Upper lobe of left lung (tissue), 6 donors: ENCODE measurements at regions not wholly inside any gene's neighbourhood (a gene's known extent, or its start where the extent isn't known, plus 50 kb on each side); places are given as distances from the start of the nearest gene placed in this dataset.

Experiments
- ATAC-seq, 2 donors: fragments of 200-7000 bp; cut with Tn5 transposase; one replicate each; pipeline ENCODE4 v1.9.1; 2022; ENCODE audit warnings: mild to moderate bottlenecking in 2 of 2, moderate library complexity in 2 of 2; ENCODE audit not compliant: low FRiP score in 2 of 2
- DNase-seq, 2 donors: peaks; one replicate each; pipeline ENCODE4 v3.0.0-alpha.2; 2019 to 2020
- H3K27ac ChIP-seq, 4 donors: fragments of 200-600 bp; sonication (generic); one replicate each; pipeline ENCODE4 v1.5.1; 2016 to 2019
- H3K27me3 ChIP-seq, 4 donors: fragments of 200-600 bp; sonication (generic); one replicate each; pipeline ENCODE4 v1.5.1; 2017 to 2019
- H3K36me3 ChIP-seq, 4 donors: fragments of 200-600 bp; sonication (generic); one replicate each; pipeline ENCODE4 v1.5.1; 2016 to 2019
- H3K4me1 ChIP-seq, 4 donors: fragments of 200-600 bp; sonication (generic); one replicate each; pipeline ENCODE4 v1.5.1; 2018 to 2019
- H3K4me3 ChIP-seq, 4 donors: fragments of 200-600 bp; sonication (generic); one replicate each; pipeline ENCODE4 v1.5.1; 2017 to 2019; ENCODE audit warnings: mild to moderate bottlenecking in 2 of 4, moderate library complexity in 1 of 4
- H3K9me3 ChIP-seq, 4 donors: fragments of 200-600 bp; sonication (generic); one replicate each; pipeline ENCODE4 v1.5.1; 2018 to 2019
- CTCF ChIP-seq, 6 experiments: fragments of 450-650 bp in 4 of 6; fragments of 200-600 bp in 2 of 6; sonication (generic) in 2 of 6; IDR thresholded peaks; one replicate each; pipeline ENCODE4 v1.5.1; 2016 to 2019; ENCODE audit warnings: antibody characterized with exemption in 6 of 6
- EP300 ChIP-seq, 4 donors: sonication (generic); formaldehyde crosslinking; IDR thresholded peaks; one replicate each; pipeline ENCODE4 v1.5.1; 2017; ENCODE audit warnings: antibody characterized with exemption in 4 of 4, control low read depth in 2 of 4
- POLR2A ChIP-seq, 4 donors: fragments of 450-650 bp; IDR thresholded peaks; one replicate each; pipeline ENCODE4 v1.5.1; 2016 to 2017; ENCODE audit warnings: antibody characterized with exemption in 4 of 4, mild to moderate bottlenecking in 2 of 4
- POLR2AphosphoS5 ChIP-seq, 2 donors: sonication (generic); formaldehyde crosslinking; IDR thresholded peaks; one replicate each; pipeline ENCODE4 v1.5.1; 2017; ENCODE audit warnings: antibody characterized with exemption in 2 of 2
- WGBS, 2 donors: methylation state at CpG; one replicate each; pipeline ENCODE4 v1.1.5; 2017 to 2018; 5-methylcytosine and 5-hydroxymethylcytosine counted together
- donor health status: DM: no; HTN: no; CAD: no; lungs with moderate emphysema.
- donor health status: DM: no; HTN: yes; CAD: no; lungs with severe emphysema.

- TF ChIP-seq POLR2A (IDR thresholded peaks at IDR 0.05) (no peak), EP300 (IDR thresholded peaks at IDR 0.05) (no peak), CTCF (IDR thresholded peaks at IDR 0.05) (no peak), POLR2AphosphoS5 (IDR thresholded peaks at IDR 0.05) (no peak)
- H3K9me3 ChIP-seq, result no peaks in the 10 kb centered on the region
- peaks cover 0 to 3% (median 0%) of the 10 kb centered on the region in 4 donors for H3K4me1 ChIP-seq
- DNase-seq, result no peak
- ATAC-seq, result no peak
- no peak overlapping the region for H3K27ac ChIP-seq
- no peaks in the 10 kb centered on the region for H3K27me3 ChIP-seq
- no peak overlapping the region for H3K4me3 ChIP-seq
- no peaks in the 10 kb centered on the region for H3K36me3 ChIP-seq
These were observed 57.1 kb upstream of the RWDD3 start for GRCh38 chr1:95176861-95177260.

DNA sequence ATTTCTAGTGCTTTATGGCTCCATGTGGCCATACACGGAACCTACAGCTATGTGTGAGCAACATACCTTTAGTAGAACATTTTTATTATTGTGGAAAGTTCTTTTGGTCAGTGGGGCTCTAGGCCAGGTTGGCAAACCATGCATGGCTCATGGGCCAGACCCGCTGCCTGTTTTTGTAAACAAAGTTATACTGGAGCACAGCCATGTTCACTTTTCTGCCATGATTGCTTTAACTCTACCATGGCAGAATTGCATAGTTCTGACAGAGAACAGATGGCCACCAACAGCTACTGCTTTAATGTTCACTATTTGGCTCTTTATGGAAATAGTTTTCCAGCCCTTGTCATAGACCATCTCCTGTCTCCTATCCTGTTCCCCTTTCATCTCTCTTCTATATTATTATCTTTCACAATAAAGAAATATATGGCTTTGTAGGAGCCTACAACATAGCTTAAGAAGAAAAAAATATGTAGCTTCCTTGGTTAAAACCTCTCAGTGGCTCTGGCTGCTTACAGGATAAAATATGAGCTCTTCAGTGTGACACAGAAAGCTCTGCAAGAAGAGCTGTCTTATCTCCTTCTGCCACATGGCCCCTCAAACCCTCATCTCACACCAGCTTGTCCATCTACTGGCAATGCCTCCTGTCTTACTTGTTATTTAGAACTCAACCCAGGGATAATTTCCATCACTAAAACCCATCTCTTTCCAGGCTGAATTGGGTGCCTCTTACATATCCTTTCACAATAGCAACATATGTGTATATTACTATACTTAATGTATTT, 54.6 kb upstream of the RWDD3 start:
- ATAC-seq, result no peak
- Histone ChIP-seq H3K9me3 (no peaks in the 10 kb centered on the region), H3K4me3 (no peak overlapping the region), H3K4me1 (peaks cover 0 to 3% (median 0%) of the 10 kb centered on the region in 4 donors), H3K36me3 (no peaks in the 10 kb centered on the region), H3K27me3 (no peaks in the 10 kb centered on the region), H3K27ac (no peak overlapping the region)
- 61 to 77% methylated on average over 2 of the region's 2 CpGs for WGBS, 2 donors
- TF ChIP-seq EP300 (IDR thresholded peaks at IDR 0.05), result no peak
- no peak for TF ChIP-seq POLR2AphosphoS5 (IDR thresholded peaks at IDR 0.05)
- TF ChIP-seq CTCF (IDR thresholded peaks at IDR 0.05), result no peak
- no peak for TF ChIP-seq POLR2A (IDR thresholded peaks at IDR 0.05)
- DNase-seq, result no peak

- Histone ChIP-seq H3K27me3 (no peaks in the 10 kb centered on the region), H3K4me1 (peaks cover 0 to 3% (median 0%) of the 10 kb centered on the region in 4 donors), H3K9me3 (no peaks in the 10 kb centered on the region), H3K36me3 (no peaks in the 10 kb centered on the region), H3K4me3 (no peak overlapping the region), H3K27ac (no peak overlapping the region)
- no peak for ATAC-seq
- no peak for TF ChIP-seq POLR2A (IDR thresholded peaks at IDR 0.05)
- no peak for TF ChIP-seq POLR2AphosphoS5 (IDR thresholded peaks at IDR 0.05)
- no peak for TF ChIP-seq EP300 (IDR thresholded peaks at IDR 0.05)
- TF ChIP-seq CTCF (IDR thresholded peaks at IDR 0.05), result no peak
- DNase-seq, result no peak
- WGBS, 2 donors, result 94% methylated on average over 2 of the region's 2 CpGs
These were observed 53.6 kb upstream of the RWDD3 start for GRCh38 chr1:95180371-95180770.

GRCh38 chr1:95181096-95181495, 52.9 kb upstream of the RWDD3 start:
- no peaks in the 10 kb centered on the region for H3K27me3 ChIP-seq
- no peak overlapping the region for H3K4me3 ChIP-seq
- H3K4me1 ChIP-seq, result peaks cover 0 to 3% (median 0%) of the 10 kb centered on the region in 4 donors
- H3K36me3 ChIP-seq, result no peaks in the 10 kb centered on the region
- no peaks in the 10 kb centered on the region for H3K9me3 ChIP-seq
- DNase-seq (no peak), ATAC-seq (no peak)
- TF ChIP-seq CTCF (IDR thresholded peaks at IDR 0.05) (no peak), EP300 (IDR thresholded peaks at IDR 0.05) (no peak), POLR2AphosphoS5 (IDR thresholded peaks at IDR 0.05) (no peak), POLR2A (IDR thresholded peaks at IDR 0.05) (no peak)
- H3K27ac ChIP-seq, result no peak overlapping the region

DNA sequence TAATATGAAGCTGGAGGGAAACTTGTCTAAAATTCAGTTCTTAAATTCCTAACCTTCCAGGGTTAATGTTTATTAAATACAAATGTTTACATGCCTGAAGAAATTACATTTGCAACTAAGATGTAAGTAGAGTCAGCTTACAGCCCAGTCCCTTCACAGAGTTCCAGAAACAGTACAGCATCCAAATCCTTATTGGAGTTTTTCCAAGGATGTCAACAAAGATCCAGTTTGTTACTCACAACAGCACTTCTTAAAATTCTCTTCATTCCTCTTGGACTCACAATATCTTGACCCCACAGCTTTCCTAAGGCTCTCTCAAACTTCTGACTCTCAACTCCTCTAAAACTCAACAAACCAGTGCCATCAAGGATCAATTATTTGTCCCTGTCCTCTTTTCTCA, 50.1 kb upstream of the RWDD3 start:
- no peaks in the 10 kb centered on the region for H3K27me3 ChIP-seq
- DNase-seq, result no peak
- no peaks in the 10 kb centered on the region for H3K9me3 ChIP-seq
- peaks cover 0 to 3% (median 0%) of the 10 kb centered on the region in 4 donors for H3K4me1 ChIP-seq
- no peak overlapping the region for H3K4me3 ChIP-seq
- H3K36me3 ChIP-seq, result no peaks in the 10 kb centered on the region
- TF ChIP-seq EP300 (IDR thresholded peaks at IDR 0.05) (no peak), POLR2AphosphoS5 (IDR thresholded peaks at IDR 0.05) (no peak), CTCF (IDR thresholded peaks at IDR 0.05) (no peak), POLR2A (IDR thresholded peaks at IDR 0.05) (no peak)
- no peak overlapping the region for H3K27ac ChIP-seq
- no peak for ATAC-seq
